PFSK-1 (cell line): ENCODE measurements at regions not wholly inside any gene's neighbourhood (a gene's known extent, or its start where the extent isn't known, plus 50 kb on each side); places are given as distances from the start of the nearest gene placed in this dataset.

ENCODE experiments used
- FOXP2 ChIP-seq: optimal IDR thresholded peaks from 2 replicates; pipeline ENCODE3; 2011; ENCODE audit warnings: borderline replicate concordance, control low read depth, inconsistent platforms; ENCODE audit not compliant: insufficient read depth; ENCODE audit errors: extremely low read length, extremely low read depth
- POLR2AphosphoS5 ChIP-seq: IDR thresholded peaks from 2 replicates; pipeline ENCODE4 v1.6.1; 2012; ENCODE audit warnings: low read depth, mild to moderate bottlenecking, control low read depth, low read length, moderate library complexity
- REST ChIP-seq, 2 experiments: IDR thresholded peaks; 2 replicates each; pipeline versions ENCODE4 v1.6.1 to v1.8.0; 2011 to 2012; ENCODE audit warnings: low read depth in 2 of 2, low read length in 2 of 2, control low read depth in 1 of 2, inconsistent platforms in 1 of 2, mild to moderate bottlenecking in 1 of 2, moderate library complexity in 1 of 2; ENCODE audit not compliant: insufficient read depth in 1 of 2
- SIN3A ChIP-seq: IDR thresholded peaks from 2 replicates; pipeline ENCODE4 v1.6.1; 2012; ENCODE audit warnings: mild to moderate bottlenecking, low read length, moderate library complexity, borderline replicate concordance; ENCODE audit not compliant: insufficient read depth
- TAF1 ChIP-seq: IDR thresholded peaks from 2 replicates; pipeline ENCODE4 v1.6.1; 2012; ENCODE audit warnings: low read length, control low read depth, borderline replicate concordance; ENCODE audit not compliant: insufficient read depth

DNA sequence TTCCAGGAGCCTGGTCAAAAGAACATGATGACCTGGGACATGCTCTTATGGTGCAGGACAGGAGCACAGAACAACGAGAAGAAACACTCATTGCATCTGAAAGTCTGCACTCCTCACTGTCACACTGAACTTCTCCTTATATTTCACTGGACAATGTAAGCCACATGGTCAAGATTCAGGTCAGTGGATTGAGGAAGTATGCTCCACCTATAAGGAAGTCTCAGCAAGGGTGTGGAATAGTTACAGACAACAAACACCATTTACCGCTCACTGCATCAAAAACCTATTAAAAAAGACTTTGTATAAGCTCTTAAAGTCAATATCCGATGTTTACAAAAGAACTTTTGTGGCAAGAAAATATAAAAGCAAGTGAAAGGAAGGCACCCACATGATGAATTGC, 153.1 kb upstream of the FOXG1 start:
- no peak for TF ChIP-seq REST (IDR thresholded peaks at IDR 0.05; ENCODE audit: insufficient read depth in 1 of 2, low read depth in 2 of 2, low read length in 2 of 2)
- no peak for TF ChIP-seq FOXP2
- TF ChIP-seq TAF1, result no peak
- TF ChIP-seq POLR2AphosphoS5, result no peak
- no peak for TF ChIP-seq SIN3A
